ENCODE measurements at regions not wholly inside any gene's neighbourhood (a gene's known extent, or its start where the extent isn't known, plus 50 kb on each side); places are given as distances from the start of the nearest gene placed in this dataset.

DNA sequence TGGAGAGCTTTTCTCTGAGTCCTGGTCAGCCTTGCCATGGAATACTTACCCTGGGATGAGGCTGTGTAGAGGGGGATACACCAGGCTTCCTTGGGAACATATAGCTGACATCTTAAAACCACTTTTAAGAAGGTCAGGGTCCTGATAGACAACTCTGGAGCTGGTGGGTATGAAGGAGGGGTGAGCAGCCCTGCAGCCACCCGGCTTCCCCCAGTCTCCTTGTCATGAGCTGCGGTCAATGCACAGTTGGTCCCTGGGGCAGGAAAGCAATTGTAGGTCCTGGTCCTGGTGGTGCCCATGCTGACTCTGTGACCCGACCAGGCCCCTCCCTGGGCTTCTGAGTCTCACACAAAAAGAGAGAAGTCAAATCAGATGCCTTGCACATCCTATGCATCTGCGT is 63.6 kb downstream of the MRPL36 start:
- H3K4me3 ChIP-seq (ENCODE audit: low read depth, low read length) = no peak overlapping the region
- ChIA-PET POLR2A (no interaction called here), CTCF (interaction anchor here (1.3 kb wide), 1 partner anchor 37 kb away, joined by 4 read pairs; no protein-coding TSS in a partner anchor)
- no peak for DNase-seq (ENCODE audit: low read depth, low spot score)
- TF ChIP-seq, protein P1, sequence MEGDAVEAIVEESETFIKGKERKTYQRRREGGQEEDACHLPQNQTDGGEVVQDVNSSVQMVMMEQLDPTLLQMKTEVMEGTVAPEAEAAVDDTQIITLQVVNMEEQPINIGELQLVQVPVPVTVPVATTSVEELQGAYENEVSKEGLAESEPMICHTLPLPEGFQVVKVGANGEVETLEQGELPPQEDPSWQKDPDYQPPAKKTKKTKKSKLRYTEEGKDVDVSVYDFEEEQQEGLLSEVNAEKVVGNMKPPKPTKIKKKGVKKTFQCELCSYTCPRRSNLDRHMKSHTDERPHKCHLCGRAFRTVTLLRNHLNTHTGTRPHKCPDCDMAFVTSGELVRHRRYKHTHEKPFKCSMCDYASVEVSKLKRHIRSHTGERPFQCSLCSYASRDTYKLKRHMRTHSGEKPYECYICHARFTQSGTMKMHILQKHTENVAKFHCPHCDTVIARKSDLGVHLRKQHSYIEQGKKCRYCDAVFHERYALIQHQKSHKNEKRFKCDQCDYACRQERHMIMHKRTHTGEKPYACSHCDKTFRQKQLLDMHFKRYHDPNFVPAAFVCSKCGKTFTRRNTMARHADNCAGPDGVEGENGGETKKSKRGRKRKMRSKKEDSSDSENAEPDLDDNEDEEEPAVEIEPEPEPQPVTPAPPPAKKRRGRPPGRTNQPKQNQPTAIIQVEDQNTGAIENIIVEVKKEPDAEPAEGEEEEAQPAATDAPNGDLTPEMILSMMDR (IDR thresholded peaks at IDR 0.05; ENCODE audit: insufficient read depth, low read length, missing control alignments) = no peak

DNA sequence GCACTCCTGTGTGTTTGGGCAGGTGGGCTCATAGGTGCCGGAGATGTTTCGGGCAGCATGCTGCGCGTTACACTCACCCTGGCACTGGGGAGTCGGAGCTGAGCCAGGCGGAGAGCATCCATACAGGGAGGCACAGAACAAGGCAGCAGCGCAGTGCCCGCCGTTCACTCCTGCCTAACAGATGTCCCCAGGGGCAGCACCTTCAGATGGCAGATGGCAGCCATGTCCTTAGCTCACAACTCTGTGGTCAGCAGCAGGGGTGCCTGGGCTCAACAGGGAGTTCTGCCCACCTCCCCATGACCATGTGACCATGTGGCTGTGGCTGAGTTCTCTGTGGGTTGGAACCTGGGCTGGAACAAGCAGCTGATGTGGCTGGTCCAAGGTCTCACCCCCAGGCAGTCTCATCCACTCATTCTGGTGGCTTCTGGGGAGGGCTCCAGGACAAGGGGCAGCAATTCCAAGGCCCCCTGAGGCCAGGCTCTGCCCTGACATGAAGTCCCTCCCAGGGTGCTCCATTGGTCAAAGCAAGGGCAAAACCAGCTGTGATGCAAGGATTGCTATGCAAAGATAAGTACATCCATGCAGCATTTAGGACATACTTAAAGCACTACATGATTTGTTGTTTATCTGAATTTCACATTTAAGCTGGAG is 64.2 kb downstream of the MRPL36 start:
- ChIA-PET CTCF (interaction anchor here (0.9 to 1.3 kb wide), 2 partner anchors 37 to 1868 kb away, joined by 3 to 4 read pairs; no protein-coding TSS in a partner anchor), POLR2A (no interaction called here)
- TF ChIP-seq, protein P1 (IDR thresholded peaks at IDR 0.05; ENCODE audit: insufficient read depth, low read length, missing control alignments) = no peak
- H3K4me3 ChIP-seq (ENCODE audit: low read depth, low read length) = no peak overlapping the region
- DNase-seq (ENCODE audit: low read depth, low spot score) = no peak

DNA sequence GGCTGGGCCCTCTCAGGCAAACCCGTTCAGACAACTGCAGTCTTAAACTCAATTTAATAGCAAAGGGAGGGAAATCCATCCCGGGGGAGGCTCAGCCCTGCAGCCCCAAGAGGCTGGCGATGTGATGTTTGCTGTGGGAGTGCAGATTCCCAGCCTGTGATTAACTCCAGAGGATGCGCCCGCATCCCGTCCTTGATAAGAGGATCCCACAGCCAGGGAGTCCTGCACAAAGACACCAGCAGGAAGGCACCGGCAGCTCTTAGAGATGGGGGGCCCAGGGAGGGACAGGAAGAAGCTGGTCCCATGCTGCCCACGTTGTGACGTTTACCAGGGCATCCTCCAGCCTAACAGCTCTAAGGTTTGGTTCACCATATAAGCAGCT is 64.7 kb downstream of the MRPL36 start:
- CTCF ChIA-PET = interaction anchor here (0.9 kb wide), 1 partner anchor 1869 kb away, joined by 3 read pairs; no protein-coding TSS in a partner anchor
- H3K4me3 ChIP-seq (ENCODE audit: low read depth, low read length) = no peak overlapping the region
- TF ChIP-seq, protein P1 (IDR thresholded peaks at IDR 0.05; ENCODE audit: insufficient read depth, low read length, missing control alignments) = no peak
- POLR2A ChIA-PET = no interaction called here
- no peak for DNase-seq (ENCODE audit: low read depth, low spot score)

GRCh38 chr5:1734271-1734907 is 65.2 kb downstream of the MRPL36 start:
- TF ChIP-seq, protein P1 (IDR thresholded peaks at IDR 0.05; ENCODE audit: insufficient read depth, low read length, missing control alignments) = no peak
- CTCF ChIA-PET = no interaction called here
- POLR2A ChIA-PET = no interaction called here
- no peak overlapping the region for H3K4me3 ChIP-seq (ENCODE audit: low read depth, low read length)
- DNase-seq (ENCODE audit: low read depth, low spot score) = no peak

- POLR2A ChIA-PET = no interaction called here
- CTCF ChIA-PET = no interaction called here
- TF ChIP-seq, protein P1 (IDR thresholded peaks at IDR 0.05; ENCODE audit: insufficient read depth, low read length, missing control alignments) = no peak
- no peak overlapping the region for H3K4me3 ChIP-seq (ENCODE audit: low read depth, low read length)
- no peak for DNase-seq (ENCODE audit: low read depth, low spot score)
Observed at GRCh38 chr5:1733369-1733768, 66.3 kb downstream of the MRPL36 start.

GRCh38 chr5:1732945-1733344 is 66.7 kb downstream of the MRPL36 start:
- TF ChIP-seq, protein P1 (IDR thresholded peaks at IDR 0.05; ENCODE audit: insufficient read depth, low read length, missing control alignments) = no peak
- ChIA-PET CTCF (no interaction called here), POLR2A (no interaction called here)
- H3K4me3 ChIP-seq (ENCODE audit: low read depth, low read length) = no peak overlapping the region
- no peak for DNase-seq (ENCODE audit: low read depth, low spot score)
